DMS114 treated with DMSO at 0.1 percent for 48 hours (cell line): ENCODE measurements at regions not wholly inside any gene's neighbourhood (a gene's known extent, or its start where the extent isn't known, plus 50 kb on each side); places are given as distances from the start of the nearest gene placed in this dataset.
"Not testable (repeated sequence)": the region's sequence is repeated elsewhere in the genome, so short reads cannot be mapped to it uniquely, and the experiment has no call there.

Source experiments
- DNase-seq: peaks from one replicate; lab custom pipeline; 2025; ENCODE audit not compliant: unreplicated experiment; lab: John Stamatoyannopoulos, UW

GRCh38 chr1:198932351-198932991, 293.6 kb downstream of the PTPRC start:
- no peak for DNase-seq

- DNase-seq: no peak
Observed at GRCh38 chr1:198933515-198934222, 294.8 kb downstream of the PTPRC start.

GRCh38 chr1:198934426-198934825, 295.6 kb downstream of the PTPRC start:
- DNase-seq: no peak

- DNase-seq: no peak
Observed at GRCh38 chr1:198934901-198935305, 296.1 kb downstream of the PTPRC start.

GRCh38 chr1:198935306-198935921, 296.6 kb downstream of the PTPRC start:
- peak; percentile 41 for DNase-seq

- DNase-seq: peak; percentile 12
Observed at GRCh38 chr1:198936371-198937083, 297.7 kb downstream of the PTPRC start.

- DNase-seq: peak; percentile 34
Observed at GRCh38 chr1:198937231-198938031, 298.6 kb downstream of the PTPRC start.

- DNase-seq: no peak
Observed at GRCh38 chr1:198939286-198939685, 300.4 kb downstream of the PTPRC start.

GRCh38 chr1:198939956-198940355, 301.1 kb downstream of the PTPRC start:
- DNase-seq: no peak

- DNase-seq: no peak
Observed at GRCh38 chr1:198942466-198942865, 303.6 kb downstream of the PTPRC start.

GRCh38 chr1:198943484-198944187, 304.8 kb downstream of the PTPRC start:
- DNase-seq: no peak

- DNase-seq: no peak
Observed at GRCh38 chr1:198947456-198947855, 308.6 kb downstream of the PTPRC start.

GRCh38 chr1:198948895-198949659, 310.2 kb downstream of the PTPRC start:
- no peak for DNase-seq

GRCh38 chr1:198950036-198950435, 311.2 kb downstream of the PTPRC start:
- no peak for DNase-seq

- no peak for DNase-seq
Observed at GRCh38 chr1:198955085-198955484, 316.2 kb downstream of the PTPRC start.

GRCh38 chr1:198957044-198957443, 318.2 kb downstream of the PTPRC start:
- no peak for DNase-seq

GRCh38 chr1:198959032-198959431, 320.2 kb downstream of the PTPRC start:
- no peak for DNase-seq

- no peak for DNase-seq
Observed at GRCh38 chr1:198959676-198960075, 320.8 kb downstream of the PTPRC start.

GRCh38 chr1:198963796-198964195, 325.0 kb downstream of the PTPRC start:
- not testable (repeated sequence) for DNase-seq
